ENCODE measurements at regions not wholly inside any gene's neighbourhood (a gene's known extent, or its start where the extent isn't known, plus 50 kb on each side); places are given as distances from the start of the nearest gene placed in this dataset.

DNA sequence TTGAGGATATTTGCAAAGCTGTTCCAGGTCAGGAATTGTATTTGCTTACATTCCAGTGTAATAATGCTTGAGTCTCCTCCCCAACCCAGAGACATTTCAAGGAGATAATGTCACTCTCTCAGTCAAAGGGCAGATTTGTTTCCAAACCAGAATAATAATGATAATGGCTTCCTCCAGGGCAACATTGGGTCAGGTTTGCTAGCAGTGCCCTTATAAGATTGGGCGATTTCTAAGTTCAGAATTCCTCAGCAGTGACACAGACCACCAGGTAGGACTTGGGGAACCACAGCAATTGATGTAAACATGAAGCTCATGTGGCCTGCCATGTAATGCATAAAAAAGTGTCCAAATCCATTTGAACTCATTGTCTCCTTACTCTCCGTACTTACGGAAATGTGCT is 125.2 kb downstream of the BMP15 start:
- TF ChIP-seq POLR2A (IDR thresholded peaks at IDR 0.05; ENCODE audit: low read length) (no peak), GATA1 (IDR thresholded peaks at IDR 0.05; ENCODE audit: low read depth, low read length) (no peak)
